ENCODE measurements at regions not wholly inside any gene's neighbourhood (a gene's known extent, or its start where the extent isn't known, plus 50 kb on each side); places are given as distances from the start of the nearest gene placed in this dataset.

- BruUV-seq (replicated peaks): no TSS peak
- H4K20me1 ChIP-seq (replicated peaks; ENCODE audit: control insufficient read depth, extremely low read depth, insufficient read depth, low read length): no peaks in the 10 kb centered on the region
- H3K4me3 ChIP-seq (replicated peaks in 1 of 3; ENCODE audit: insufficient read depth in 1 of 3, low read depth in 1 of 3, low read length in 3 of 3): no peak overlapping the region
- no peaks in the 10 kb centered on the region for H3K9me3 ChIP-seq (replicated peaks; ENCODE audit: control insufficient read depth, insufficient read depth, low read length)
- no peak for DNase-seq (ENCODE audit: low read depth, low spot score)
- POLR2A ChIA-PET: no interaction called here
- H2AFZ ChIP-seq (ENCODE audit: low read depth, low read length): no peak overlapping the region
- no peak overlapping the region for H3K27ac ChIP-seq (ENCODE audit: insufficient read depth, low read depth, low read length)
- H3K9ac ChIP-seq (replicated peaks; ENCODE audit: extremely low read depth, insufficient read depth, low read length): no peak overlapping the region
- intact Hi-C loops (cut with micrococcal nuclease): no loop called here
- H3K36me3 ChIP-seq (ENCODE audit: control insufficient read depth in 2 of 2, extremely low read depth in 1 of 2, insufficient read depth in 2 of 2, low read length in 2 of 2): no peaks in the 10 kb centered on the region
- no peak for TF ChIP-seq POLR2A (IDR thresholded peaks at IDR 0.05; ENCODE audit: low read depth, low read length)
- no peak for TF ChIP-seq FOS (IDR thresholded peaks at IDR 0.05; ENCODE audit: borderline replicate concordance, insufficient read depth, low read length)
- TF ChIP-seq MYC (IDR thresholded peaks at IDR 0.05; ENCODE audit: low read depth, low read length): no peak
- no peak for TF ChIP-seq POLR2AphosphoS5 (IDR thresholded peaks at IDR 0.05; ENCODE audit: insufficient read depth, low read depth, low read length)
- TF ChIP-seq GATA2 (IDR thresholded peaks at IDR 0.05; ENCODE audit: insufficient read depth, insufficient read length, low read depth, low read length): no peak
- TF ChIP-seq CTCF (IDR thresholded peaks at IDR 0.05; ENCODE audit: extremely low read depth in 1 of 2, insufficient read depth in 1 of 2, low read depth in 1 of 2, low read length in 2 of 2): no peak
- no peak for TF ChIP-seq EZH2 (IDR thresholded peaks at IDR 0.05; ENCODE audit: borderline replicate concordance, low read depth, low read length, severe bottlenecking)
- TF ChIP-seq JUN (IDR thresholded peaks at IDR 0.05; ENCODE audit: borderline replicate concordance, insufficient read depth, insufficient read length, low read depth): no peak
- TF ChIP-seq MAX (IDR thresholded peaks at IDR 0.05; ENCODE audit: insufficient read depth, insufficient read length): no peak
- CTCF ChIA-PET: no interaction called here
- no peaks in the 10 kb centered on the region for H3K9me1 ChIP-seq (replicated peaks; ENCODE audit: control insufficient read depth, extremely low read depth, insufficient read depth, low read length)
- FAIRE-seq: no peak
- no peaks in the 10 kb centered on the region for H3K27me3 ChIP-seq (ENCODE audit: control insufficient read depth in 2 of 2, insufficient read depth in 2 of 2, low read length in 2 of 2)
- H3K4me2 ChIP-seq (ENCODE audit: insufficient read depth, low read length): no peak overlapping the region
- no peaks in the 10 kb centered on the region for H3K79me2 ChIP-seq (ENCODE audit: control insufficient read depth, insufficient read depth, low read length)
- dilution Hi-C loops (cut with MboI; ENCODE audit: extremely low pct_ligation_motif_present, low sequenced_read_pairs): no loop called here
- H3K4me1 ChIP-seq (ENCODE audit: control insufficient read depth, extremely low read depth, insufficient read depth, low read length): no peaks in the 10 kb centered on the region
These were observed 354.3 kb downstream of the KIF4B start for GRCh38 chr5:155367841-155368240.

Measured in endothelial cell of umbilical vein (primary cell).